SK-N-SH (cell line): ENCODE measurements at regions not wholly inside any gene's neighbourhood (a gene's known extent, or its start where the extent isn't known, plus 50 kb on each side); places are given as distances from the start of the nearest gene placed in this dataset.

Source experiments
- CTCF ChIP-seq: fragments of 200-600 bp; sonication (generic); IDR thresholded peaks from 2 replicates; pipeline ENCODE4 v1.6.1; 2017; ENCODE audit warnings: antibody characterized with exemption, mild to moderate bottlenecking, moderate library complexity
- EP300 ChIP-seq, 2 experiments: IDR thresholded peaks; 2 replicates each; pipeline versions ENCODE4 v1.4.0 to v1.6.1; 2012; ENCODE audit warnings: borderline replicate concordance in 1 of 2, low read depth in 1 of 2, low read length in 1 of 2
- EZH2phosphoT487 ChIP-seq: fragments of 200-600 bp; sonication (generic); IDR thresholded peaks from 2 replicates; pipeline ENCODE4 v1.6.1; 2017; ENCODE audit warnings: low read depth, mixed run types, mild to moderate bottlenecking, antibody characterized with exemption, moderate library complexity, borderline replicate concordance
- FOXM1 ChIP-seq: IDR thresholded peaks from 2 replicates; pipeline ENCODE4 v1.4.0; 2012; ENCODE audit warnings: low read depth, mild to moderate bottlenecking
- IRF3 ChIP-seq: fragments of 150-350 bp; IDR thresholded peaks from 2 replicates; pipeline ENCODE4 v1.6.1; 2016; ENCODE audit warnings: mild to moderate bottlenecking, low read depth, low read length
- MAX ChIP-seq: IDR thresholded peaks from 2 replicates; pipeline ENCODE4 v1.4.0; 2012; ENCODE audit warnings: low read depth
- POLR2AphosphoS5 ChIP-seq: IDR thresholded peaks from 2 replicates; pipeline ENCODE4 v1.6.1; 2012; ENCODE audit warnings: low read depth, low read length
- REST ChIP-seq: IDR thresholded peaks from 2 replicates; pipeline ENCODE4 v1.6.1; 2012; ENCODE audit warnings: mild to moderate bottlenecking, low read depth, low read length, moderate library complexity
- RXRA ChIP-seq: IDR thresholded peaks from 2 replicates; pipeline ENCODE4 v1.4.0; 2012; ENCODE audit warnings: low read depth, mild to moderate bottlenecking, borderline replicate concordance
- SIN3A ChIP-seq: IDR thresholded peaks from 2 replicates; pipeline ENCODE4 v1.6.1; 2012; ENCODE audit warnings: low read depth, mild to moderate bottlenecking, low read length, moderate library complexity, borderline replicate concordance
- SMC3 ChIP-seq: IDR thresholded peaks from 2 replicates; pipeline ENCODE4 v1.6.1; 2012; ENCODE audit warnings: low read depth, low read length, improper control_type of control experiment
- TCF12 ChIP-seq: IDR thresholded peaks from 2 replicates; pipeline ENCODE4 v1.4.0; 2012
- USF2 ChIP-seq: fragments of 150-350 bp; IDR thresholded peaks from 2 replicates; pipeline ENCODE4 v1.6.1; 2017; ENCODE audit warnings: antibody characterized with exemption, low read length, low read depth, borderline replicate concordance
- YY1 ChIP-seq: IDR thresholded peaks from 2 replicates; pipeline ENCODE4 v1.4.0; 2012; ENCODE audit warnings: low read depth, mild to moderate bottlenecking

- no peak for TF ChIP-seq USF2
- TF ChIP-seq EP300 (IDR thresholded peaks at IDR 0.05; ENCODE audit: borderline replicate concordance in 1 of 2, low read depth in 1 of 2, low read length in 1 of 2) = no peak
- no peak for TF ChIP-seq CTCF
- no peak for TF ChIP-seq YY1
- TF ChIP-seq RXRA = no peak
- no peak for TF ChIP-seq IRF3
- TF ChIP-seq POLR2AphosphoS5 = no peak
- TF ChIP-seq MAX = no peak
- no peak for TF ChIP-seq SIN3A
- no peak for TF ChIP-seq TCF12
- TF ChIP-seq FOXM1 = no peak
- no peak for TF ChIP-seq EZH2phosphoT487
- TF ChIP-seq REST = no peak
- no peak for TF ChIP-seq SMC3
Measured at GRCh38 chr5:115394531-115394930, 98.1 kb upstream of the CCDC112 start.
